ENCODE measurements at regions not wholly inside any gene's neighbourhood (a gene's known extent, or its start where the extent isn't known, plus 50 kb on each side); places are given as distances from the start of the nearest gene placed in this dataset.
A peak's percentile ranks its signal among the peaks of the same experiment; 100 is the strongest.

- ATAC-seq (peak; percentile 82 to 97 (median 94)), DNase-seq (peak; percentile 60 to 72)
- Histone ChIP-seq H3K4me1 (peaks cover 0 to 10% (median 5%) of the 10 kb centered on the region in 9 donors), H3K36me3 (no peaks in the 10 kb centered on the region), H3K9me3 (peaks cover 0 to 8% (median 0%) of the 10 kb centered on the region in 11 donors), H3K27me3 (peaks cover 0 to 50% (median 20%) of the 10 kb centered on the region in 7 donors), H3K27ac (no peak overlapping the region), H3K4me3 (no peak overlapping the region)
- intact Hi-C loops (cut with DNase I), result loop anchor here in 7 of 10 donors (1.0 to 10.0 kb wide), 3 partner anchors 55 to 281 kb away; no protein-coding TSS in a partner anchor
- WGBS, 2 donors, result 10 to 11% methylated on average over 15 of the region's 15 CpGs
- TF ChIP-seq, protein P1, sequence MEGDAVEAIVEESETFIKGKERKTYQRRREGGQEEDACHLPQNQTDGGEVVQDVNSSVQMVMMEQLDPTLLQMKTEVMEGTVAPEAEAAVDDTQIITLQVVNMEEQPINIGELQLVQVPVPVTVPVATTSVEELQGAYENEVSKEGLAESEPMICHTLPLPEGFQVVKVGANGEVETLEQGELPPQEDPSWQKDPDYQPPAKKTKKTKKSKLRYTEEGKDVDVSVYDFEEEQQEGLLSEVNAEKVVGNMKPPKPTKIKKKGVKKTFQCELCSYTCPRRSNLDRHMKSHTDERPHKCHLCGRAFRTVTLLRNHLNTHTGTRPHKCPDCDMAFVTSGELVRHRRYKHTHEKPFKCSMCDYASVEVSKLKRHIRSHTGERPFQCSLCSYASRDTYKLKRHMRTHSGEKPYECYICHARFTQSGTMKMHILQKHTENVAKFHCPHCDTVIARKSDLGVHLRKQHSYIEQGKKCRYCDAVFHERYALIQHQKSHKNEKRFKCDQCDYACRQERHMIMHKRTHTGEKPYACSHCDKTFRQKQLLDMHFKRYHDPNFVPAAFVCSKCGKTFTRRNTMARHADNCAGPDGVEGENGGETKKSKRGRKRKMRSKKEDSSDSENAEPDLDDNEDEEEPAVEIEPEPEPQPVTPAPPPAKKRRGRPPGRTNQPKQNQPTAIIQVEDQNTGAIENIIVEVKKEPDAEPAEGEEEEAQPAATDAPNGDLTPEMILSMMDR (IDR thresholded peaks at IDR 0.05), result peak; percentile 67 to 89 (median 82)
Observed at GRCh38 chr17:73710095-73710592, 65.9 kb upstream of the SDK2 start.

DNA sequence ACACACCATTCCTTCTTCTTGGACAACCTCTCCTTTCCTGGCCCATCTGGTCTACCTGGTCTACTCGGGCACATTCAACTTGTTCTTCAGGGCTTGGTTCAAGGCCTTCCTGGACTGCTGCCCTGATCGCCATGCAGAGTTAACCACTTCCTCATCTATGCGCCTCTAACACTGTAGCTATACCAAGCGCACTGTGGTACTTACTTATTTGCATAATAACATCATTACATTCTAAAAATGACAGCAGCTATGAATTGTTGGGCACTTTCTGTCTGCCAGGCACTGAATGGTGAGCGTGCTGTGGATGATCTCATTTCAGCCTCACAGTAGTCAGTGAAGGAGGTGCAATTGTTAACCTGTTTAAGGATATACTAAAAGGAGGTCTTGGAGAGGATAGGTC lies 66.9 kb upstream of the SDK2 start:
- no peak for DNase-seq
- intact Hi-C loops (cut with DNase I), result loop anchor here in 6 of 10 donors (2.0 to 10.0 kb wide), 2 partner anchors 56 to 282 kb away; no protein-coding TSS in a partner anchor
- no peak for ATAC-seq
- Histone ChIP-seq H3K9me3 (peaks cover 0 to 8% (median 0%) of the 10 kb centered on the region in 11 donors), H3K36me3 (no peaks in the 10 kb centered on the region), H3K4me1 (peaks cover 0 to 10% (median 5%) of the 10 kb centered on the region in 9 donors), H3K27ac (no peak overlapping the region), H3K4me3 (no peak overlapping the region), H3K27me3 (peaks cover 0 to 57% (median 27%) of the 10 kb centered on the region in 7 donors)
- 84 to 90% methylated on average over 5 of the region's 5 CpGs for WGBS, 2 donors
- TF ChIP-seq, protein P1 (IDR thresholded peaks at IDR 0.05), result no peak

GRCh38 chr17:73711916-73712315 lies 67.7 kb upstream of the SDK2 start:
- peaks cover 0 to 54% (median 27%) of the 10 kb centered on the region in 7 donors for H3K27me3 ChIP-seq
- intact Hi-C loops (cut with DNase I), result loop anchor here in 7 of 10 donors (2.0 to 10.0 kb wide), 2 partner anchors 57 to 283 kb away; no protein-coding TSS in a partner anchor
- DNase-seq, result no peak

GRCh38 chr17:73713136-73713535 lies 68.9 kb upstream of the SDK2 start:
- ATAC-seq, result no peak
- 32 to 37% methylated on average over 9 of the region's 9 CpGs for WGBS, 2 donors
- no peak for DNase-seq
- TF ChIP-seq, protein P1 (IDR thresholded peaks at IDR 0.05), result peak in 1 of 9 donors; percentile 5
- H3K4me3 ChIP-seq, result no peak overlapping the region
- peaks cover 0 to 10% (median 5%) of the 10 kb centered on the region in 9 donors for H3K4me1 ChIP-seq
- peaks cover 0 to 46% (median 27%) of the 10 kb centered on the region in 7 donors for H3K27me3 ChIP-seq
- intact Hi-C loops (cut with DNase I), result loop anchor here in 2 of 10 donors (2.0 to 10.0 kb wide), 2 partner anchors 58 to 284 kb away; no protein-coding TSS in a partner anchor
- H3K9me3 ChIP-seq, result no peaks in the 10 kb centered on the region
- no peaks in the 10 kb centered on the region for H3K36me3 ChIP-seq
- no peak overlapping the region for H3K27ac ChIP-seq

More at GRCh38 chr17:73711916-73712315, 67.7 kb upstream of the SDK2 start:
- peaks cover 0 to 7% (median 0%) of the 10 kb centered on the region in 11 donors for H3K9me3 ChIP-seq
- H3K4me3 ChIP-seq, result no peak overlapping the region
- 81 to 82% methylated on average over 8 of the region's 8 CpGs for WGBS, 2 donors
- H3K4me1 ChIP-seq, result peaks cover 0 to 10% (median 5%) of the 10 kb centered on the region in 9 donors
- no peak overlapping the region for H3K27ac ChIP-seq
- ATAC-seq, result no peak
- TF ChIP-seq, protein P1 (IDR thresholded peaks at IDR 0.05), result no peak
- no peaks in the 10 kb centered on the region for H3K36me3 ChIP-seq
